HUES64 (cell line): ENCODE measurements at regions not wholly inside any gene's neighbourhood (a gene's known extent, or its start where the extent isn't known, plus 50 kb on each side); places are given as distances from the start of the nearest gene placed in this dataset.

ENCODE experiments used
- H3K27ac ChIP-seq: 2 replicates; pipeline ENCODE4 v1.7.0; 2013; ENCODE audit warnings: low read depth, low read length, inconsistent platforms
- H3K27me3 ChIP-seq: 2 replicates; pipeline ENCODE4 v1.6.1; 2013; ENCODE audit warnings: mild to moderate bottlenecking, low read length; ENCODE audit not compliant: insufficient read depth
- H3K36me3 ChIP-seq: 2 replicates; pipeline ENCODE4 v1.6.1; 2013; ENCODE audit warnings: mild to moderate bottlenecking, low read length; ENCODE audit not compliant: insufficient read depth
- H3K4me1 ChIP-seq: 2 replicates; pipeline ENCODE4 v1.6.1; 2013; ENCODE audit warnings: mild to moderate bottlenecking, low read length, moderate library complexity; ENCODE audit not compliant: insufficient read depth
- H3K4me3 ChIP-seq: 2 replicates; pipeline ENCODE4 v1.5.1; 2013; ENCODE audit warnings: mild to moderate bottlenecking, low read length, moderate library complexity
- H3K9ac ChIP-seq: 2 replicates; pipeline ENCODE4 v1.6.1; 2013; ENCODE audit warnings: mild to moderate bottlenecking, low read depth, low read length
- H3K9me3 ChIP-seq: 2 replicates; pipeline ENCODE4 v1.6.1; 2013; ENCODE audit warnings: low read depth, low read length; ENCODE audit not compliant: insufficient read depth
- WGBS: fragments of 150-250, 120-280 bp; methylation state at CpG from one replicate; pipeline ENCODE4 v1.1.7; 2013; ENCODE audit warnings: missing lambda C conversion rate; 5-methylcytosine and 5-hydroxymethylcytosine counted together

GRCh38 chr7:79953130-79953529 lies 181.5 kb upstream of the GNAI1 start:
- 93% methylated on average over 2 of the region's 4 CpGs for WGBS

GRCh38 chr7:79952399-79952798 lies 182.2 kb upstream of the GNAI1 start:
- WGBS, result 93% methylated on average over 1 of the region's 1 CpG
- no peak overlapping the region for H3K27ac ChIP-seq
- H3K4me3 ChIP-seq, result no peak overlapping the region
- H3K27me3 ChIP-seq, result no peaks in the 10 kb centered on the region
- no peaks in the 10 kb centered on the region for H3K4me1 ChIP-seq
- H3K36me3 ChIP-seq, result no peaks in the 10 kb centered on the region
- no peak overlapping the region for H3K9ac ChIP-seq
- peaks cover 7% of the 10 kb centered on the region; the same call in 1 of the 2 replicates for H3K9me3 ChIP-seq

More at GRCh38 chr7:79953130-79953529, 181.5 kb upstream of the GNAI1 start:
- no peak overlapping the region for H3K27ac ChIP-seq
- H3K27me3 ChIP-seq, result no peaks in the 10 kb centered on the region
- no peak overlapping the region for H3K4me3 ChIP-seq
- no peaks in the 10 kb centered on the region for H3K36me3 ChIP-seq
- H3K9ac ChIP-seq, result no peak overlapping the region
- H3K9me3 ChIP-seq, result 0 out of 2 replicates have a peak, but pooled peaks cover 4% of the 10 kb centered on the region
- H3K4me1 ChIP-seq, result no peaks in the 10 kb centered on the region

GRCh38 chr7:79951415-79951814 lies 183.2 kb upstream of the GNAI1 start:
- H3K27me3 ChIP-seq, result no peaks in the 10 kb centered on the region
- H3K4me1 ChIP-seq, result no peaks in the 10 kb centered on the region
- no peaks in the 10 kb centered on the region for H3K36me3 ChIP-seq
- WGBS, result 100% methylated on average over 2 of the region's 2 CpGs
- no peak overlapping the region for H3K9ac ChIP-seq
- H3K9me3 ChIP-seq, result peaks cover 16% of the 10 kb centered on the region
- H3K27ac ChIP-seq, result no peak overlapping the region
- no peak overlapping the region for H3K4me3 ChIP-seq

- Histone ChIP-seq H3K9me3 (peaks cover 16% of the 10 kb centered on the region), H3K27me3 (no peaks in the 10 kb centered on the region)
- 88% methylated on average over 2 of the region's 3 CpGs for WGBS
Observed at GRCh38 chr7:79949778-79950177, 184.9 kb upstream of the GNAI1 start.

GRCh38 chr7:79936281-79936983 lies 198.2 kb upstream of the GNAI1 start:
- H3K27me3 ChIP-seq, result no peaks in the 10 kb centered on the region
- WGBS, result 94% methylated on average over 2 of the region's 3 CpGs
- no peaks in the 10 kb centered on the region for H3K4me1 ChIP-seq
- no peaks in the 10 kb centered on the region for H3K36me3 ChIP-seq
- no peak overlapping the region for H3K4me3 ChIP-seq
- no peaks in the 10 kb centered on the region for H3K9me3 ChIP-seq
- no peak overlapping the region for H3K27ac ChIP-seq
- no peak overlapping the region for H3K9ac ChIP-seq

More at GRCh38 chr7:79949778-79950177, 184.9 kb upstream of the GNAI1 start:
- no peak overlapping the region for H3K27ac ChIP-seq
- H3K9ac ChIP-seq, result no peak overlapping the region
- no peak overlapping the region for H3K4me3 ChIP-seq
- H3K4me1 ChIP-seq, result no peaks in the 10 kb centered on the region
- no peaks in the 10 kb centered on the region for H3K36me3 ChIP-seq

GRCh38 chr7:79934727-79935126 lies 199.9 kb upstream of the GNAI1 start:
- no peak overlapping the region for H3K4me3 ChIP-seq
- H3K27me3 ChIP-seq, result no peaks in the 10 kb centered on the region
- H3K9me3 ChIP-seq, result no peaks in the 10 kb centered on the region
- no peak overlapping the region for H3K27ac ChIP-seq
- H3K4me1 ChIP-seq, result no peaks in the 10 kb centered on the region
- no peak overlapping the region for H3K9ac ChIP-seq
- no peaks in the 10 kb centered on the region for H3K36me3 ChIP-seq
- WGBS, result 95% methylated on average over 9 of the region's 9 CpGs

- Histone ChIP-seq H3K4me3 (no peak overlapping the region), H3K27ac (no peak overlapping the region), H3K9ac (no peak overlapping the region), H3K27me3 (no peaks in the 10 kb centered on the region), H3K36me3 (no peaks in the 10 kb centered on the region), H3K9me3 (no peaks in the 10 kb centered on the region), H3K4me1 (no peaks in the 10 kb centered on the region)
- WGBS, result 94% methylated on average over 3 of the region's 3 CpGs
Observed at GRCh38 chr7:79933144-79933543, 201.5 kb upstream of the GNAI1 start.

- WGBS, result 97% methylated on average over 2 of the region's 2 CpGs
- Histone ChIP-seq H3K9me3 (no peaks in the 10 kb centered on the region), H3K27me3 (no peaks in the 10 kb centered on the region), H3K27ac (no peak overlapping the region), H3K36me3 (no peaks in the 10 kb centered on the region), H3K9ac (no peak overlapping the region), H3K4me3 (no peak overlapping the region), H3K4me1 (no peaks in the 10 kb centered on the region)
Observed at GRCh38 chr7:79930604-79931003, 204.0 kb upstream of the GNAI1 start.

GRCh38 chr7:79927116-79927515 lies 207.5 kb upstream of the GNAI1 start:
- Histone ChIP-seq H3K36me3 (no peaks in the 10 kb centered on the region), H3K4me3 (no peak overlapping the region), H3K9me3 (0 out of 2 replicates have a peak, but pooled peaks cover 4% of the 10 kb centered on the region), H3K4me1 (no peaks in the 10 kb centered on the region), H3K27ac (no peak overlapping the region), H3K9ac (no peak overlapping the region), H3K27me3 (no peaks in the 10 kb centered on the region)
- 88% methylated on average over 2 of the region's 3 CpGs for WGBS

- Histone ChIP-seq H3K9me3 (0 out of 2 replicates have a peak, but pooled peaks cover 4% of the 10 kb centered on the region), H3K36me3 (no peaks in the 10 kb centered on the region), H3K4me3 (no peak overlapping the region), H3K4me1 (no peaks in the 10 kb centered on the region), H3K9ac (no peak overlapping the region), H3K27me3 (no peaks in the 10 kb centered on the region), H3K27ac (no peak overlapping the region)
- WGBS, result 95% methylated on average over 1 of the region's 1 CpG
Observed at GRCh38 chr7:79923953-79924352, 210.7 kb upstream of the GNAI1 start.

GRCh38 chr7:79922894-79923293 lies 211.7 kb upstream of the GNAI1 start:
- 94% methylated on average over 5 of the region's 5 CpGs for WGBS
- 0 out of 2 replicates have a peak, but pooled peaks cover 4% of the 10 kb centered on the region for H3K9me3 ChIP-seq
- H3K4me1 ChIP-seq, result no peaks in the 10 kb centered on the region
- H3K4me3 ChIP-seq, result no peak overlapping the region
- H3K9ac ChIP-seq, result no peak overlapping the region
- no peaks in the 10 kb centered on the region for H3K27me3 ChIP-seq
- no peak overlapping the region for H3K27ac ChIP-seq
- no peaks in the 10 kb centered on the region for H3K36me3 ChIP-seq
